ENCODE measurements at regions not wholly inside any gene's neighbourhood (a gene's known extent, or its start where the extent isn't known, plus 50 kb on each side); places are given as distances from the start of the nearest gene placed in this dataset.

GRCh38 chr18:78228974-78229373, 750.6 kb upstream of the SALL3 start:
- TF ChIP-seq CTCF (IDR thresholded peaks at IDR 0.05) (no peak), POLR2A (IDR thresholded peaks at IDR 0.05) (no peak)
